ENCODE measurements at regions not wholly inside any gene's neighbourhood (a gene's known extent, or its start where the extent isn't known, plus 50 kb on each side); places are given as distances from the start of the nearest gene placed in this dataset.

DNA sequence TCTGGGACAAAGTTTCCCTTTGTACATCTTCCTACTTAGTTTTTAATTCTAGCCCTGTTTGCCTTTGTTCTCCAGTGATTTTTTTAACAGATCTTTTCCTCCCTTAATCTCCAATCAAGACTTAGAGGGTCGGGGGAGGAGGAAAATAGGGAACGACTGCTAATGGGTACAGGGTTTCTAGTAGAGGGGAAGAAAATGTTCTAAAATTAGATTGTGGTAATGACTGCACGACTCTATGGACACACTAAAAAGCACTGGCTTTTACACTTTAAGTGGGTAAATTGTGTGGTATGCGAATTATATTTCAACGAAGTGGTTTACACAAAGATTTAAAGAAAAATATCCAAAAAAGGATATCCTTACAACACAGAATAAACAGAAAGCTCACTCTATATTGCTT lies 110.0 kb upstream of the SPON1 start:
- Histone ChIP-seq H3K27ac (no peak overlapping the region), H3K27me3 (no peaks in the 10 kb centered on the region), H3K9me3 (no peaks in the 10 kb centered on the region), H3K4me1 (no peaks in the 10 kb centered on the region), H3K36me3 (no peaks in the 10 kb centered on the region), H3K4me3 (no peak overlapping the region)
- intact Hi-C loops (cut with DNase I; ENCODE audit: low total_unique reads): no loop called here
- DNase-seq (ENCODE audit: low spot score in 2 of 2): no peak
- TF ChIP-seq, protein P1, sequence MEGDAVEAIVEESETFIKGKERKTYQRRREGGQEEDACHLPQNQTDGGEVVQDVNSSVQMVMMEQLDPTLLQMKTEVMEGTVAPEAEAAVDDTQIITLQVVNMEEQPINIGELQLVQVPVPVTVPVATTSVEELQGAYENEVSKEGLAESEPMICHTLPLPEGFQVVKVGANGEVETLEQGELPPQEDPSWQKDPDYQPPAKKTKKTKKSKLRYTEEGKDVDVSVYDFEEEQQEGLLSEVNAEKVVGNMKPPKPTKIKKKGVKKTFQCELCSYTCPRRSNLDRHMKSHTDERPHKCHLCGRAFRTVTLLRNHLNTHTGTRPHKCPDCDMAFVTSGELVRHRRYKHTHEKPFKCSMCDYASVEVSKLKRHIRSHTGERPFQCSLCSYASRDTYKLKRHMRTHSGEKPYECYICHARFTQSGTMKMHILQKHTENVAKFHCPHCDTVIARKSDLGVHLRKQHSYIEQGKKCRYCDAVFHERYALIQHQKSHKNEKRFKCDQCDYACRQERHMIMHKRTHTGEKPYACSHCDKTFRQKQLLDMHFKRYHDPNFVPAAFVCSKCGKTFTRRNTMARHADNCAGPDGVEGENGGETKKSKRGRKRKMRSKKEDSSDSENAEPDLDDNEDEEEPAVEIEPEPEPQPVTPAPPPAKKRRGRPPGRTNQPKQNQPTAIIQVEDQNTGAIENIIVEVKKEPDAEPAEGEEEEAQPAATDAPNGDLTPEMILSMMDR (IDR thresholded peaks at IDR 0.05): no peak
- TF ChIP-seq POLR2A (IDR thresholded peaks at IDR 0.05) (no peak), POLR2AphosphoS5 (IDR thresholded peaks at IDR 0.05) (no peak)

DNA sequence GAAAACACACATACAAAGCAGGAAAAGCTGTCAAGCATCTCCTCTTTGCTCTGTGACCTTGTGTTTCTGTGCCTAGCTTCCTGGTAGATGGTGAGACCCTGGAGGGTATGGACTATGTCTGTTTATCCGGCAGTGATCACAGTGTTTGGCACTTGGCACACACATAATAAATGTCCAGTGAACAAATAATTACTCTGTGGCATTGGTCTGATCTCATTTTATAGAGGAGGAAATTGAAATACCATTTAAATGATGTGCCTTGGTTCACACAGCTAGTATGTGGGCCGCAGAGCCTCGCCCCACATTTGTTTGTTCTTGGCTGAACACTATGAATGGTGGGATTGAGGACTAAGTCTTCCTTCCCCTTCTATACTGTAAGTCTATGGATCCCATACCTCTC lies 104.7 kb upstream of the SPON1 start:
- Histone ChIP-seq H3K9me3 (no peaks in the 10 kb centered on the region), H3K36me3 (no peaks in the 10 kb centered on the region), H3K27ac (no peak overlapping the region), H3K27me3 (no peaks in the 10 kb centered on the region), H3K4me3 (no peak overlapping the region), H3K4me1 (no peaks in the 10 kb centered on the region)
- no peak for DNase-seq (ENCODE audit: low spot score in 2 of 2)
- intact Hi-C loops (cut with DNase I; ENCODE audit: low total_unique reads): no loop called here
- TF ChIP-seq POLR2A (IDR thresholded peaks at IDR 0.05) (no peak), POLR2AphosphoS5 (IDR thresholded peaks at IDR 0.05) (no peak)
- TF ChIP-seq, protein P1 (IDR thresholded peaks at IDR 0.05): no peak

DNA sequence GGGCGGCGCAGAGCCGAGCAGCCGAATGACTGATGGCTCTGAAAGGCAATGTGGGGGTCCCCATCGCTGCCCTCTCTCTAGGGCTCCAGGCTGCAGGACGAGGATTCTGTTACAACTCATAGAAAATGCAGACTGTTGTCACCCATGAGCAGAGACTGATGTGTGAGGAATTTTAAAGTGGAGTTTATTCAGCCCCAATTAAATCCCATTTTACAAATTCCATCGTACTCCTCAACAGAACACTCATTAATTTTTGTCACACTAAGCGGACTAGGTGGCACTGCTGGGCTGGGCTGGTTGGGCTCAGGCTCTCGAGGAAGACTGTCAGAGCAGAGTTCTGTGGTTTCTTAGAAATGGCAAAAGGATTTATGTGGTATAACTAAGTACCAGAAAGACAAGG lies 102.6 kb upstream of the SPON1 start:
- TF ChIP-seq POLR2A (IDR thresholded peaks at IDR 0.05): no peak
- TF ChIP-seq POLR2AphosphoS5 (IDR thresholded peaks at IDR 0.05): no peak
- TF ChIP-seq, protein P1 (IDR thresholded peaks at IDR 0.05): no peak
- H3K27me3 ChIP-seq: no peaks in the 10 kb centered on the region
- no peak overlapping the region for H3K4me3 ChIP-seq
- H3K4me1 ChIP-seq: no peaks in the 10 kb centered on the region
- H3K9me3 ChIP-seq: no peaks in the 10 kb centered on the region
- no peaks in the 10 kb centered on the region for H3K36me3 ChIP-seq
- no peak overlapping the region for H3K27ac ChIP-seq
- intact Hi-C loops (cut with DNase I; ENCODE audit: low total_unique reads): no loop called here
- no peak for DNase-seq (ENCODE audit: low spot score in 2 of 2)

DNA sequence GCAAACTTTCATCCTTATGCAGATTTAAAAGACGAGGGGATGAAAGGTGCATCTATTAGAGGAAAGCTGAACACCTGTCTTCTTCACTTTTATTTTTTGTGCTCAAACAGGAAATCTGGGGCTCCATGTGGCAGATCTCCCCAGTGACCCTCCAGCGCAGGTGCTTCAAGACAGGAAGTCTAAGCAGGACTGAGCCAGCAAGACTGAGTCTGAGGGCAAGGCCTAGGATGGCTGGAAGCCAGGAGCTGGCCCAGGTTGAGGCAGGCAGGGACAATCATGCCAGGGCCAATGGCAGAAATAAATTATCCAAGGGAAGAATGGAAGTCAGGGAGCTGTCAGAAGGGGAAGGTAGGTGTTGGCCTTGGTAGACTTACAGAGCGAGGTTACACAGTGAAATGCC lies 101.1 kb upstream of the SPON1 start:
- no peaks in the 10 kb centered on the region for H3K4me1 ChIP-seq
- no peak overlapping the region for H3K4me3 ChIP-seq
- no peak for DNase-seq (ENCODE audit: low spot score in 2 of 2)
- H3K27ac ChIP-seq: no peak overlapping the region
- H3K27me3 ChIP-seq: no peaks in the 10 kb centered on the region
- TF ChIP-seq POLR2AphosphoS5 (IDR thresholded peaks at IDR 0.05): no peak
- TF ChIP-seq, protein P1 (IDR thresholded peaks at IDR 0.05): no peak
- intact Hi-C loops (cut with DNase I; ENCODE audit: low total_unique reads): no loop called here
- H3K36me3 ChIP-seq: no peaks in the 10 kb centered on the region
- no peaks in the 10 kb centered on the region for H3K9me3 ChIP-seq

DNA sequence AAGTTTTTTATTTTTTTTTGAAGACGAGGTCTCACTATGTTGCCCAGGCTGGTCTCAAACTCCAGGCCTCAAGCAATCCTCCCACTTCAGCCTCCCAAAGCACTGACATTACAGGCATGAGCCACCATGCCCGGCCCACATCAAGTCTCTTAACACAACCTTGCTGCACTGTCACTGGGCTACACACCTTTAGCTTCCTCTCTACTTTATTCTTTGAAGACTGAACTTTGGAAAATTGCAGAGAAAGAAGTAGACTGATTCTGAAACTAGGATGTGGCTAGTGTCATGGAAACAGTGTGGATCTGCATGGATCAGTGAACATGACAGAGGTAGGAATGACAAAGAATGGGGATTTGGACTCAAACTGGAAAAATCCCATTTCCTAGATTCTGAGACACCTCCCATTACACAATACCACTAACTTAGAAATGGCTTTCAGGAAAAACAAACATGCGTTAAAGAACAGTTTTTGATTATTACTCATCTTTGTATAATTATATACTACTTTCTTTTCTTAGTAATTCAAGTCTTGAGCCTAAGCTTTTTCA lies 99.6 kb upstream of the SPON1 start:
- Histone ChIP-seq H3K27me3 (no peaks in the 10 kb centered on the region), H3K27ac (no peak overlapping the region), H3K9me3 (no peaks in the 10 kb centered on the region), H3K36me3 (no peaks in the 10 kb centered on the region), H3K4me3 (no peak overlapping the region), H3K4me1 (no peaks in the 10 kb centered on the region)
- intact Hi-C loops (cut with DNase I; ENCODE audit: low total_unique reads): no loop called here
- no peak for DNase-seq (ENCODE audit: low spot score in 2 of 2)
- TF ChIP-seq POLR2A (IDR thresholded peaks at IDR 0.05) (no peak), POLR2AphosphoS5 (IDR thresholded peaks at IDR 0.05) (no peak)
- TF ChIP-seq, protein P1 (IDR thresholded peaks at IDR 0.05): no peak
